ENCODE measurements at regions not wholly inside any gene's neighbourhood (a gene's known extent, or its start where the extent isn't known, plus 50 kb on each side); places are given as distances from the start of the nearest gene placed in this dataset.

- no peak for DNase-seq (ENCODE audit: low read depth, low spot score)
- no peak for TF ChIP-seq CTCF (IDR thresholded peaks at IDR 0.05; ENCODE audit: low read depth, low read length)
- no peak overlapping the region for H3K4me3 ChIP-seq (ENCODE audit: low read depth, low read length)
- in situ Hi-C loops (cut with HindIII; ENCODE audit: low sequenced_read_pairs) = no loop called here
These were observed 68.4 kb upstream of the SLCO3A1 start for GRCh38 chr15:91784973-91785709.

GRCh38 chr15:91787198-91787597 is 66.3 kb upstream of the SLCO3A1 start:
- H3K4me3 ChIP-seq (ENCODE audit: low read depth, low read length) = no peak overlapping the region
- DNase-seq (ENCODE audit: low read depth, low spot score) = no peak
- no peak for TF ChIP-seq CTCF (IDR thresholded peaks at IDR 0.05; ENCODE audit: low read depth, low read length)
- in situ Hi-C loops (cut with HindIII; ENCODE audit: low sequenced_read_pairs) = no loop called here

GRCh38 chr15:91789136-91789535 is 64.4 kb upstream of the SLCO3A1 start:
- in situ Hi-C loops (cut with HindIII; ENCODE audit: low sequenced_read_pairs) = no loop called here
- H3K4me3 ChIP-seq (ENCODE audit: low read depth, low read length) = no peak overlapping the region
- no peak for DNase-seq (ENCODE audit: low read depth, low spot score)
- no peak for TF ChIP-seq CTCF (IDR thresholded peaks at IDR 0.05; ENCODE audit: low read depth, low read length)

- no peak overlapping the region for H3K4me3 ChIP-seq (ENCODE audit: low read depth, low read length)
- TF ChIP-seq CTCF (IDR thresholded peaks at IDR 0.05; ENCODE audit: low read depth, low read length) = no peak
- in situ Hi-C loops (cut with HindIII; ENCODE audit: low sequenced_read_pairs) = no loop called here
- DNase-seq (ENCODE audit: low read depth, low spot score) = no peak
These were observed 62.7 kb upstream of the SLCO3A1 start for GRCh38 chr15:91790836-91791235.

- no peak overlapping the region for H3K4me3 ChIP-seq (ENCODE audit: low read depth, low read length)
- DNase-seq (ENCODE audit: low read depth, low spot score) = no peak
- in situ Hi-C loops (cut with HindIII; ENCODE audit: low sequenced_read_pairs) = no loop called here
- no peak for TF ChIP-seq CTCF (IDR thresholded peaks at IDR 0.05; ENCODE audit: low read depth, low read length)
These were observed 59.7 kb upstream of the SLCO3A1 start for GRCh38 chr15:91793771-91794170.

GRCh38 chr15:91795235-91795634 is 58.3 kb upstream of the SLCO3A1 start:
- no peak overlapping the region for H3K4me3 ChIP-seq (ENCODE audit: low read depth, low read length)
- in situ Hi-C loops (cut with HindIII; ENCODE audit: low sequenced_read_pairs) = no loop called here
- TF ChIP-seq CTCF (IDR thresholded peaks at IDR 0.05; ENCODE audit: low read depth, low read length) = no peak
- no peak for DNase-seq (ENCODE audit: low read depth, low spot score)

Data from astrocyte of the spinal cord (primary cell).